ENCODE measurements at regions not wholly inside any gene's neighbourhood (a gene's known extent, or its start where the extent isn't known, plus 50 kb on each side); places are given as distances from the start of the nearest gene placed in this dataset.

- no peak for TF ChIP-seq POLR2AphosphoS2 (conservative IDR thresholded peaks at IDR 0.05; ENCODE audit: low read length)
- no peak for TF ChIP-seq CTCF (IDR thresholded peaks at IDR 0.05)
- no peak for TF ChIP-seq MAX (IDR thresholded peaks at IDR 0.05)
- no peak for TF ChIP-seq JUNB (IDR thresholded peaks at IDR 0.05)
- TF ChIP-seq RAD21 (conservative IDR thresholded peaks at IDR 0.05 in 1 of 2, IDR thresholded peaks at IDR 0.05 in 1 of 2), result no peak
- TF ChIP-seq RFX5 (IDR thresholded peaks at IDR 0.05), result no peak
- no peak for TF ChIP-seq REST (IDR thresholded peaks at IDR 0.05)
These were observed 559.7 kb downstream of the TLR4 start for GRCh38 chr9:118263949-118264348.

Measured in A549 (cell line).